ENCODE measurements at regions not wholly inside any gene's neighbourhood (a gene's known extent, or its start where the extent isn't known, plus 50 kb on each side); places are given as distances from the start of the nearest gene placed in this dataset.

- TF ChIP-seq CTCF (IDR thresholded peaks at IDR 0.05; ENCODE audit: low read depth, low read length) (peak; percentile 26), EZH2phosphoT487 (IDR thresholded peaks at IDR 0.05; ENCODE audit: low read depth) (no peak)
These were observed 95.1 kb upstream of the SALL3 start for GRCh38 chr18:78884502-78884901.
